T-helper 2 cell (primary cell): ENCODE measurements at regions not wholly inside any gene's neighbourhood (a gene's known extent, or its start where the extent isn't known, plus 50 kb on each side); places are given as distances from the start of the nearest gene placed in this dataset.

Experiments
- DNase-seq, 5 experiments: peaks; one replicate each; pipeline versions ENCODE4 v3.0.0 to v3.0.0-alpha.2; 2012 to 2022

GRCh38 chr18:25710981-25711380 lies 359.0 kb upstream of the ZNF521 start:
- DNase-seq = no peak

GRCh38 chr18:25705650-25706049 lies 353.7 kb upstream of the ZNF521 start:
- no peak for DNase-seq

GRCh38 chr18:25704494-25704893 lies 352.5 kb upstream of the ZNF521 start:
- DNase-seq = no peak

- DNase-seq = no peak
These were observed 352.1 kb upstream of the ZNF521 start for GRCh38 chr18:25704071-25704470.

GRCh38 chr18:25701821-25702220 lies 349.9 kb upstream of the ZNF521 start:
- no peak for DNase-seq

- no peak for DNase-seq
These were observed 335.1 kb upstream of the ZNF521 start for GRCh38 chr18:25686960-25687500.

- no peak for DNase-seq
These were observed 333.1 kb upstream of the ZNF521 start for GRCh38 chr18:25685088-25685487.

GRCh38 chr18:25679491-25679890 lies 327.5 kb upstream of the ZNF521 start:
- DNase-seq = no peak

GRCh38 chr18:25678221-25678620 lies 326.3 kb upstream of the ZNF521 start:
- DNase-seq = no peak

- no peak for DNase-seq
These were observed 323.3 kb upstream of the ZNF521 start for GRCh38 chr18:25675123-25675850.

GRCh38 chr18:25674183-25674582 lies 322.2 kb upstream of the ZNF521 start:
- DNase-seq = no peak

- no peak for DNase-seq
These were observed 320.5 kb upstream of the ZNF521 start for GRCh38 chr18:25672490-25672889.

GRCh38 chr18:25669741-25670140 lies 317.8 kb upstream of the ZNF521 start:
- no peak for DNase-seq

GRCh38 chr18:25662272-25662671 lies 310.3 kb upstream of the ZNF521 start:
- no peak for DNase-seq

GRCh38 chr18:25661831-25662230 lies 309.9 kb upstream of the ZNF521 start:
- no peak for DNase-seq

GRCh38 chr18:25659541-25659940 lies 307.6 kb upstream of the ZNF521 start:
- no peak for DNase-seq

- DNase-seq = no peak
These were observed 306.5 kb upstream of the ZNF521 start for GRCh38 chr18:25658476-25658875.

- DNase-seq = no peak
These were observed 299.6 kb upstream of the ZNF521 start for GRCh38 chr18:25651553-25651952.

- no peak for DNase-seq
These were observed 298.4 kb upstream of the ZNF521 start for GRCh38 chr18:25650201-25650941.

GRCh38 chr18:25648716-25649260 lies 296.8 kb upstream of the ZNF521 start:
- DNase-seq = no peak

GRCh38 chr18:25647404-25647803 lies 295.4 kb upstream of the ZNF521 start:
- no peak for DNase-seq

- no peak for DNase-seq
These were observed 295.0 kb upstream of the ZNF521 start for GRCh38 chr18:25646971-25647370.

- DNase-seq = no peak
These were observed 287.6 kb upstream of the ZNF521 start for GRCh38 chr18:25639596-25639995.

- DNase-seq = no peak
These were observed 281.6 kb upstream of the ZNF521 start for GRCh38 chr18:25633563-25633962.
